PC-3 (cell line): ENCODE measurements at regions not wholly inside any gene's neighbourhood (a gene's known extent, or its start where the extent isn't known, plus 50 kb on each side); places are given as distances from the start of the nearest gene placed in this dataset.
A peak's percentile ranks its signal among the peaks of the same experiment; 100 is the strongest.

ENCODE experiments used
- ATAC-seq: fragments of 200-7000 bp; cut with Tn5 transposase; 2 replicates; pipeline ENCODE4 v1.9.1; 2020; ENCODE audit warnings: mild to moderate bottlenecking, moderate library complexity
- BruUV-seq: library from RNA; stranded (reverse); fragments of 400-500 nt; replicated peaks from 2 replicates; lab custom pipeline; 2021; lab: Mats Ljungman, UMichigan
- CTCF ChIA-PET: fragments of 300-600 bp; sonication (Branson Sonifier 250); formaldehyde crosslinking; loops from one replicate; lab custom pipeline; 2022; ENCODE audit warnings: antibody characterized with exemption; lab: Charles Lee
- POLR2A ChIA-PET: fragments of 300-600 bp; sonication (Branson Sonifier 250); formaldehyde crosslinking; loops from one replicate; lab custom pipeline; 2022; ENCODE audit warnings: antibody characterized with exemption; ENCODE audit not compliant: unreplicated experiment; lab: Charles Lee
- DNase-seq: peaks from one replicate; pipeline ENCODE4 v3.0.0-alpha.2; 2015
- H2AFZ ChIP-seq: fragments of 300-600 bp; sonication (generic); 2 replicates; pipeline ENCODE4 v1.6.0; 2016; ENCODE audit warnings: antibody characterized with exemption, low read length
- H3F3A ChIP-seq: fragments of 300-600 bp; sonication (generic); one replicate; pipeline ENCODE4 v1.6.0; 2017; ENCODE audit warnings: antibody characterized with exemption, low read length, control low read depth, mild to moderate bottlenecking; ENCODE audit not compliant: unreplicated experiment
- H3K27ac ChIP-seq: fragments of 300-600 bp; sonication (generic); 2 replicates; pipeline ENCODE4 v1.5.1; 2016; ENCODE audit warnings: mild to moderate bottlenecking, low read length
- H3K27me3 ChIP-seq: fragments of 300-600 bp; sonication (generic); 2 replicates; pipeline ENCODE4 v1.6.1; 2016; ENCODE audit warnings: low read length, mixed read lengths
- H3K36me3 ChIP-seq: fragments of 300-600 bp; sonication (generic); 2 replicates; pipeline ENCODE4 v1.6.1; 2016; ENCODE audit warnings: low read depth, mixed run types, low read length, mixed read lengths
- H3K4me1 ChIP-seq: fragments of 300-600 bp; sonication (generic); 2 replicates; pipeline ENCODE4 v1.5.1; 2016; ENCODE audit warnings: low read length; ENCODE audit not compliant: insufficient read depth
- H3K4me2 ChIP-seq: fragments of 300-600 bp; sonication (generic); 2 replicates; pipeline ENCODE4 v1.6.0; 2016; ENCODE audit warnings: low read length
- H3K4me3 ChIP-seq: fragments of 300-600 bp; sonication (generic); 2 replicates; pipeline ENCODE4 v1.5.1; 2016; ENCODE audit warnings: mild to moderate bottlenecking, low read length, mixed read lengths
- H3K79me2 ChIP-seq: fragments of 300-600 bp; sonication (generic); 2 replicates; pipeline ENCODE4 v1.6.1; 2017; ENCODE audit warnings: low read length, mixed read lengths
- H3K9ac ChIP-seq: fragments of 300-600 bp; sonication (generic); 2 replicates; pipeline ENCODE4 v1.6.0; 2016; ENCODE audit warnings: mild to moderate bottlenecking, low read length
- H3K9me2 ChIP-seq: fragments of 300-600 bp; sonication (generic); replicated peaks from 2 replicates; pipeline ENCODE4 v1.6.1; 2016; ENCODE audit warnings: mixed run types, low read length, mixed read lengths
- H3K9me3 ChIP-seq: fragments of 300-600 bp; sonication (generic); 2 replicates; pipeline ENCODE4 v1.6.1; 2016; ENCODE audit warnings: low read length, mixed read lengths
- H4K20me1 ChIP-seq: fragments of 300-600 bp; sonication (generic); 2 replicates; pipeline ENCODE4 v1.6.1; 2016; ENCODE audit warnings: low read length, mixed read lengths
- CTCF ChIP-seq: fragments of 300-600 bp; sonication (generic); conservative IDR thresholded peaks from 2 replicates; pipeline ENCODE4 v1.5.1; 2017; ENCODE audit warnings: antibody characterized with exemption, low read depth, mild to moderate bottlenecking, low read length
- EZH2 ChIP-seq: fragments of 300-600 bp; sonication (generic); IDR thresholded peaks from one replicate; pipeline ENCODE4 v1.6.1; 2017; ENCODE audit warnings: antibody characterized with exemption, mild to moderate bottlenecking, low read length; ENCODE audit not compliant: unreplicated experiment
- EZH2phosphoT487 ChIP-seq: fragments of 300-600 bp; sonication (generic); IDR thresholded peaks from 2 replicates; pipeline ENCODE4 v1.6.1; 2018; ENCODE audit warnings: mild to moderate bottlenecking, antibody characterized with exemption, low read length, borderline replicate concordance
- intact Hi-C: fragments of 100-400 bp; cut with micrococcal nuclease; formaldehyde crosslinking; loops from 2 replicates; pipeline ENCODE4 v1.9.0; 2023

- BruUV-seq: no TSS peak
- POLR2A ChIA-PET: interaction anchor here (0.5 to 0.7 kb wide), 4 partner anchors 474 to 1866 kb away, joined by 4 to 19 read pairs (median 6); no protein-coding TSS in a partner anchor
- H3K4me2 ChIP-seq: peak overlapping the region; percentile 26; the same call in 1 of the 2 replicates
These were observed 152.7 kb downstream of the CD83 start for GRCh38 chr6:14270142-14270893.

GRCh38 chr6:14270925-14271788, 153.6 kb downstream of the CD83 start:
- DNase-seq: peak; percentile 99
- H2AFZ ChIP-seq: no peak overlapping the region
- intact Hi-C loops: loop anchor here (1.0 to 10.0 kb wide), 5 partner anchors 60 to 976 kb away; partner anchors contain the start of gene JARID2
- peak overlapping the region; percentile 93 for H3K9ac ChIP-seq
- peak overlapping the region; percentile 44 for H3K4me3 ChIP-seq
- peaks cover 12% of the 10 kb centered on the region for H3F3A ChIP-seq
- H3K9me2 ChIP-seq: no peaks in the 10 kb centered on the region
- H3K4me2 ChIP-seq: peak overlapping the region; percentile 77
- peaks cover 16% of the 10 kb centered on the region for H3K9me3 ChIP-seq
- BruUV-seq: TSS peak; percentile 95
- ATAC-seq: peak; percentile 96
- peak overlapping the region; percentile 100 for H3K27ac ChIP-seq
- H4K20me1 ChIP-seq: no peaks in the 10 kb centered on the region
- H3K27me3 ChIP-seq: no peaks in the 10 kb centered on the region
- ChIA-PET POLR2A (interaction anchor here (0.5 to 0.7 kb wide), 4 partner anchors 473 to 1865 kb away, joined by 4 to 19 read pairs (median 6); no protein-coding TSS in a partner anchor), CTCF (interaction anchor here (0.6 to 0.7 kb wide), 5 partner anchors 17 to 1076 kb away, joined by 3 to 5 read pairs (median 4); no protein-coding TSS in a partner anchor)
- peaks cover 13% of the 10 kb centered on the region for H3K36me3 ChIP-seq
- no peaks in the 10 kb centered on the region for H3K79me2 ChIP-seq
- H3K4me1 ChIP-seq: peaks cover 38% of the 10 kb centered on the region
- TF ChIP-seq EZH2phosphoT487 (no peak), EZH2 (no peak), CTCF (no peak)

More at GRCh38 chr6:14270142-14270893, 152.7 kb downstream of the CD83 start:
- no peak overlapping the region for H3K4me3 ChIP-seq
- DNase-seq (no peak), ATAC-seq (no peak)
- TF ChIP-seq EZH2: no peak
- no peak for TF ChIP-seq CTCF
- no peak for TF ChIP-seq EZH2phosphoT487
- peaks cover 31% of the 10 kb centered on the region for H3K4me1 ChIP-seq
- H3K36me3 ChIP-seq: peaks cover 13% of the 10 kb centered on the region
- no peaks in the 10 kb centered on the region for H4K20me1 ChIP-seq
- H3K27me3 ChIP-seq: no peaks in the 10 kb centered on the region
- peak overlapping the region; percentile 100 for H3K27ac ChIP-seq
- intact Hi-C loops: loop anchor here (2.0 to 10.0 kb wide), 3 partner anchors 60 to 977 kb away; partner anchors contain the start of gene JARID2
- no peaks in the 10 kb centered on the region for H3K79me2 ChIP-seq
- H3K9me3 ChIP-seq: peaks cover 16% of the 10 kb centered on the region
- H3F3A ChIP-seq: peaks cover 12% of the 10 kb centered on the region
- H3K9me2 ChIP-seq: no peaks in the 10 kb centered on the region
- no peak overlapping the region for H2AFZ ChIP-seq
- CTCF ChIA-PET: interaction anchor here (0.6 to 0.7 kb wide), 5 partner anchors 18 to 1075 kb away, joined by 3 to 5 read pairs (median 4); no protein-coding TSS in a partner anchor
- H3K9ac ChIP-seq: peak overlapping the region; percentile 73
